DMS153 treated with DMSO at 0.1 percent for 48 hours (cell line): ENCODE measurements at regions not wholly inside any gene's neighbourhood (a gene's known extent, or its start where the extent isn't known, plus 50 kb on each side); places are given as distances from the start of the nearest gene placed in this dataset.
"Not testable (repeated sequence)": the region's sequence is repeated elsewhere in the genome, so short reads cannot be mapped to it uniquely, and the experiment has no call there.

ENCODE experiments used
- DNase-seq: peaks from one replicate; lab custom pipeline; 2025; ENCODE audit not compliant: unreplicated experiment; lab: John Stamatoyannopoulos, UW

DNA sequence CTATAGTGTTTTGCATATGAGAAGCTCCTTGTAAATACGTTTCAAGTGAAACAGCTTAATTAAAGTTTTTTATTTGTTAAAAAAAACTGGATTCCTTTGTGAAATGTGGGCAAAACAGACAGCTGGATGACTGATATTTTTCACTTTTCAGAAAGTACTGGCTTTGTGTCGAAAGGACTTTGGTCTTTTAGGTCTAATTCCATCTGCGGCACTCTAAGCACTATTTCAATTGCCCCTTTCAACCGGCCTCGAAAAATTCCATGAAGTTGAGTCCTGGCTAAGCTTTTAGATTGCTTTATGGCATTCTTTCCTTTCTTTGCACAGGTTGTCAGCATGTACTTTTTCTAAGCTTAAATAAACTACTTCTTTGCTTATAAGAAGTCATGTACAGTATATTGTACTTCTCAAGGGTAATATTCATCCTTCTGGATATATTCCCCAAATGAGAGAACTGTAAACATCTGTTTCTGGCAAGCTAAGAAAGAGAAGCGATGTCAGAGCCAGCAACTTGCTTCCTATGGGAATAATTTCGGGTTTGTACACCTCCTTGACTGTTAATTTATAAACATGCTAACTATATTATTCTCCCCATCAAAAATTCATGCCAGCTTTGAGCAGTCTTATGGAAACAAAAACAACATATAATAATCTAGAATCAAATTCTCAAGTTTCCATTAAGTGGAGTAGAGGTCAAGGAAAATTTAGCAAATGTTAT lies 611.3 kb downstream of the ETNK1 start:
- no peak for DNase-seq

DNA sequence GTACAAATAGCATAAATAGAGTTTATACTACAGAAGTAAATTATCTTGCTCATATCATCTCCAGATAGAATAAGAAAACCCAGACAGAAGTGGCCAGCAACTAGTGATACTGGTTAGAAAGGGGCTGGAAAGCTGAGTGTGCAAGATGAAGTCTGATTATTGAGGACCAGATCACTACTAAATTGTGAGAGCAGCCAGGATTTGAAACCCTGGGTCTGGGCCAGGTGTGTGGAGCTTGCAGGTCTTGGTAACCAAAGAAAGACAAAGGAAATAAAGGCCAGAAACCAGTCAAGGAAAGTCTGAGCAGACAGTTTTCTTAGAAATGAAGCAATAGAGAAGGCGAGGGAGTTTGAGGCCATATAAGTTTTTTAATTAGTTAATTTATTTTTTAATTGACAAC lies 611.8 kb downstream of the ETNK1 start:
- DNase-seq = no peak

DNA sequence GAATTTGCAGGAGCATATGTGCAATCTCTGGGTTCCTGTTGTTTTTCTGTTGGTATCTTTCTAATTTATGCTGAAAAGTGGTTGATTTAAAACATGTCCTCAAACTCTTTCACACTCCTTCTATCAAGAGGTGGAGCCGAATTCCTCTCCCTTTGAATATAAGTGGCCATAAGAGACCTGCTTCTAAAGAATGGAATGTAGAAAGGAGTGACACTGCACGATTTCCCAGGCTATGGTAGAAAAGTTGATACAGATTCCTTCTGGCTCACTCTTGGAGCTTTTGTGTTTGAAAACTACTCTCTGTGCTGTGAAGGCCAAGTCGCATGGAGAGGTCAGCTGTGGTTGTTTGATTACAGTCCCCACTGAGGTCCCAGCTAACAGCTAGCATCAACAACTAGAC lies 613.2 kb downstream of the ETNK1 start:
- DNase-seq = no peak

DNA sequence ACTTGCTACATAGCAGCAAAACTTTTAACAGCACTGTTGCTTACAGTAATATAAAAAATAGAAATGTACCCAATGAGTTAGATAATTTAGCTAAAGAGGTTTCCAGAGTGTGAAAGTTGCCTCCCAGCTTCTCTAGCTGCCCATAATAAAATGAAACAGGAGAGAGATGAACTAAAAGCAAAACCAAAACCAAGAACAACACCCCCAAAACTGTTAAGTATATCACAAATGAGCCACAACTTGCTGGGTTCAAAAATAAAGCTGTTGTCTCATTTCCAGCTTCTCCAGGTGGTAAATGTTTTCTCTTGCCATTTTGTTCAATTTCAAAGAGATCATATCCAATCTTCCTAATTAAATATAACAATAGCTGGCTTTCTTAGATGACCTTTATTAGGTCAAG lies 614.0 kb downstream of the ETNK1 start:
- DNase-seq = no peak

DNA sequence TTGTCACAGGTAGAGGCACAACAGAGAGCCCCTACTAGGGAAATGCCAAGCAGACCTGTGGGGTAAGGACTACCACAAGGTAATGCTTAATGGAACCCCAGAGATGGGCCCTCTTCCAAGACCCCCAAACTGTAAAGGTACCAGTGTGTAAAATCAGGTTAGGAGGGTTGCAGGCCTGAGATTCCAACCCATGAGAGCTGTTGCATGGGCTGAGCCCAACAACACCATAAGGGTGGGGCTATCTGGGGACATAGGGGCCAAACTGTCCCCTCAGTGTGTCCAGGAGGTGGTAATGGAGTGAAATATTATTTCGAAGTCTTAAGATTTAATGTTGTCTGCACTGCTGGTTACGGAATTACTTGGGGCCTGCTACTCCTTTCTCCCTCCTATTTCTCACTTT lies 620.2 kb downstream of the ETNK1 start:
- no peak for DNase-seq

DNA sequence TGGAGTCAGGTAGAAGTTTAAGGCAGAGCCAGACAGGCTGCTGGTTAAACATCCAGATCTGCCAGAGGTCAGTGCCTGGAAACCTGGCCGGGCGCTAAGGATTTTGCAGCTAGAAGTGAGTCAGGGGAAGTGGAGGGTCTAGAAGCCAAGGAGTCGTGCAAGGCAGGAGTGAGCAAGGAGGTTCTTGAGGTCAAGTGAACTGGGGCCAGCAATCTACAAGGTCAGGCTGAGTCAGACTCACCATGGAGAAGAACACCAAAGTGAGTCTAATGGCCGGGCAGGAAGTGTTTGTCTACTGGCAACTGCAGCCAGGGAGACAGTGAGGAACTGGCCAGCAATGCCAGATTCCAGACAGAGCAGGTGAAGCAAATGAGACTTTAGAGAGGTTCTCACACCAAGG lies 628.2 kb downstream of the ETNK1 start:
- no peak for DNase-seq

DNA sequence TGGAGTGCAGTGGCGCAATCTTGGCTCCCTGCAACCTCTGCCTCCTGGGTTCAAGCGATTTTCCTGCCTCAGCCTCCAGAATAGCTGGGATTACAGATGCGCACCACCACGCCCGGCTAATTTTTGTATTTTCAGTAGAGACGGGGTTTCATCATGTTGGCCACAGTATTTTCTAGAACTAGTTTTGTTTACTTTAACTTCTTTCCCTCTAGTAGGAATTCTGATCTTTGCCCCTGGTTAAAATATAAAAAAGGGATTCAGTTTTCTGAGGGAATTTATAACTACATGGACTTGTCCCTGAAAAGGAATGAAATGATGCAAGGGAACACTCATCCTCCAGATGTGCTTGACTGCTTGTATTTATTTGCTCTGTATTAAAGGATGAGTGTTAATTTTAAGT lies 628.9 kb downstream of the ETNK1 start:
- DNase-seq = not testable (repeated sequence)

DNA sequence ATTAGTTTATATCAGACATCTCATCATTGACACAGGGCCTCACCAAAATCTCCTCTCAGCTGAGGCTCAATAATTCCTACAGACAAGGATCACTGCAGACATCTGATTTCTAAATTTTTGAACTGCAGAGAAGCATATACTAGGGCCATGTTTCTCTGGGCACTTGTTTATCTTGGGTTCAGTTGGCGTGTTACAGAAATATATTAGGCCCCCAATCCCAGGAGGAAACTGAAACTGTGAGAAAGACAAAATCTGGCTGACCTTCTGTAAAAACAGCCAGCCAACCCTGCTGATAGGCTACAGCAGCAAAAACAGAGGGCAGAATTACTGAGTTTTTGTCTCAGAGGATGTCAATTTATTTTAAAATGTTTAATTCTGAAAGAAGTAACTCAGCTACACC lies 634.6 kb downstream of the ETNK1 start:
- DNase-seq = no peak

DNA sequence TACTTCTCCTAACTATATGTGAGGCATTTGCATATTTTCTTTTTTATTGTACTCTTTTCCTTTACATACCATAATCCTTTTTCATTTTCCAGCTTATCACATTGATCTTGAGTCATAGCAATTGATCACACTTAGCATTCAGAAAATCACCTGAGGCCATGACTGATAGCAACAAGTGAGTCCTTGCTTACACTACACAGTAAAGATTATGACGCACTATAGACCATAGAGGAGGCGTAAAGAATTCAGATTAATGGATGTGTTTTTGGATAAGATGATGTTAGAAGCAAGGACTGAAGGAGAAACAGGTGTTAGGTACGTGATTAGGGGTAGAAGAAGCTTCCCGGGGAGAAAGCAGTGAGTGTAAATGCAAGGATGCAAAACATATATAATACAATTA lies 637.7 kb downstream of the ETNK1 start:
- DNase-seq = no peak

DNA sequence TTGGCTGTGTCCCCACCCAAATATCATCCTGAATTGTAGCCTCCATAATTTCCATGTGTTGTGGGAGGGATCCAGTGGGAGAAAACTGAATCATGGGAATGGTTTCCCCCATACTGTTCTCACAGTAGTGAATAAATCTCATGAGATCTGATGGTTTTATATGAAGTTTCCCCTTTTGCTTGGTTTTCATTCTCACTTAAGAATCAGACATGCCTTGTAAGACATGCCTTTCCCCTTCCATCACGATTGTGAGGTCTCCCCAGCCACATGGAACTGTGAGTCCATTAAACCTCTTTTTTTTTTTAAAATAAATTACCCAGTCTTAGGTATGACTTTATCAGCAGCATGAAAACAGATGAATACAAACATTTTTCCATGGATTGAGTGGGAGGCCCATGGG lies 652.9 kb downstream of the ETNK1 start:
- DNase-seq = no peak

DNA sequence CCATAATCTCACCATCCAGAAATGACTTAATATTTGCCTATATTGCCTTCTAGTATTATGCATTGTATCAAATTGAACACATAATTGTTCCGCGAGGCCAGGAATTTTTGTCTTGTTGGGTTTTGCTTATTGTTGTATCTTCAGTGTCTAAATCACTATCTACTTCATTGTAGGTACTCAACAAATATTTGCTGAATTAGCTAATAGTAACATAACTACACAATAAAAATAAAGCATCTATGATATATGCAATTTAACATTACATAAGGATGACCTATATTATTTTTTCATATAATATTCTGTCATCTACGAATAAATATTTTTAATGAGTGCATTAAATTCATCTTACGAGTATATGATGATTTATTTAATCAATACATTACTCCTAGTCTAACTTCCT lies 656.3 kb downstream of the ETNK1 start:
- DNase-seq = no peak

DNA sequence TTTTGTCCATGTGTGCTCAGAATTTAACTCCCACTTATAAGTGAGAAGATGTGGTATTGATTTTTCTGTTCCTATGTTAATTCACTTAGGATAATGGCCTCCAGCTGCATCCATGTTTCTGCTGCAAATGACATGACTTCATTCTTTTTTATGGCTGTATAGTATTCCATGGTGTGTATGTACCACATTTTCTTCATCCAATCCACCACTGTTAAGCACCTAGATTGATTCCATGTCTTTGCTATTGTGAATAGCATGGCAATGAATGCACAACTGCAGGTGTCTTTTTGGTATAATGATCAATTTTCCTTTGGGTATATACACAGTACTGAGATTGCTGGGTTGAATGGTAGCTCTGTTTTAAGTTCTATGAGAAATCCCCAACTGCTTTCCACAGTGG lies 657.7 kb downstream of the ETNK1 start:
- no peak for DNase-seq

DNA sequence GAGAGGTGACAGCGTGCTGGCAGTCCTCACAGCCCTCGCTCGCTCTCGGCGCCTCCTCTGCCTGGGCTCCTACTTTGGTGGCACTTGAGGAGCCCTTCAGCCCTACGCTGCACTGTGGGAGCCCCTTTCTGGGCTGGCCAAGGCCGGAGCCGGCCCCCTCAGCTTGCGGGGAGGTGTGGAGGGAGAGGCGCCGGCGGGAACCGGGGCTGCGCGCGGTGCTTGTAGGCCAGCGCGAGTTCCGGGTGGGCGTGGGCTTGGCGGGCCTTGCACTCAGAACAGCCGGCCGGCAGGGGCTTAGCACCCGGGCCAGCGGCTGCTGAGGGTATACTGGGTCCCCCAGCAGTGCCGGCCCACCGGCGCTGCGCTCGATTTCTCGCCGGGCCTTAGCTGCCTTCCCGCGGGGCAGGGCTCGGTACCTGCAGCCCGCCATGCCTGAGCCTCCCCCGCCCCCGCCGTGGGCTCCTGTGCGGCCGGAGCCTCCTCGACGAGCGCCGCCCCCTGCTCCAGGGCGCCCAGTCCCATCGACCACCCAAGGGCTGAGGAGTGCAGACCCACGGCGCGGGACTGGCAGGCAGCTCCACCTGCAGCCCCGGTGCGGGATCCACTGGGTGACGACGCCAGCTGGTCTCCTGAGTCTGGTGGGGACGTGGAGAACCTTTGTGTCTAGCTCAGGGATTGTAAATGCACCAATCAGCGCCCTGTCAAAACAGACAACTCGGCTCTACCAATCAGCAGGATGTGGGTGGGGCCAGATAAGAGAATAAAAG lies 661.0 kb downstream of the ETNK1 start:
- not testable (repeated sequence) for DNase-seq

DNA sequence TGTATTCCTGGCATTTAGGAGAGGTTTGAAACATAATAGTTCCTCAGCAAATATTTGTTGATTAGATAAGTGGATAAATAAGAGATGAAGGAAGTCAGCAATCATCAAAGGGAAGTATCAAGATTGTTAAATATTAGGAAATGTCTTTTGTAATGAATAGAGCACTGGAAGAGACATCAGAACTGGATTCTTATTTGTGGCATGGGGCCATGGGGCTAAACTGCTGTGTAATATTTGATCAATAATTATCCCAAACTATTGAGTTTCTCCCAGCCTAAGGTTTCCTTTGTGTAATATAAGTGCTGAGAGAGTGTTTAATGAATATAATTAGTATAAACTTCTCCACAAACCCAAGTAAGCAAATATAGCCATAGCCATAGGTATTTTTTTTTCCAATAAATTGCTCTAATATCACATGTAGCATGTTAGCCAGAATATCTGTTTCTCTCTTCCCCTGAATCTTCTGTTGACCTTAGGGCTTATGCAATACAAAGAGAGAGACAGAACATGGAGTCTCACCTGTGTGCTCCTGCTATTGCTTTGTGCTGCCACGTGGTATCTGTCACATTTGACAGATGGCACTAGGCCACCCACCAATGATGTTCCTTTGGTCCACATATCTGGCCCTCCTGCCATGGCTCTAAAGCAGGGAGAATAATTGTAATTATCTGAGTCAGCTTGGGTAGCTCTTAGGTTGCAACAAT lies 658.7 kb downstream of the SOX5 start:
- DNase-seq = no peak

DNA sequence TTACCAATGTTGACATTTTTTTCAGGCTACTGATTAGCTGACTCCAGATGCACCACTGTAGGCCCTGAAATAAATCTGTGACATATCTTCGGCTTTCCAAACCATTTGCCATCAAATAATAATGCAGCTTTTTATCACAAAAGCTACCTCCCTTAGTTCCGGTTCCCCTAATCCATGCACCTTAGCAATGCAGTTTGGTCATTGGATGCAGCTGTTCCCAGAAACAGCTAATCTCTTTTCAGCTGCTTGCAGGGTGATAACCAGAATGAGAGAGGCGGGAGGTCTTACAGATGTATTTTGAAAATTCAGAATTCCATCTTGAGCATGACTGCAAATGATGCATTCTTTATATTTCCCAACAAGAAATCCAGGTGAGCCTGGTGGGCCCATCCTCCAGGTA lies 646.2 kb downstream of the SOX5 start:
- no peak for DNase-seq

DNA sequence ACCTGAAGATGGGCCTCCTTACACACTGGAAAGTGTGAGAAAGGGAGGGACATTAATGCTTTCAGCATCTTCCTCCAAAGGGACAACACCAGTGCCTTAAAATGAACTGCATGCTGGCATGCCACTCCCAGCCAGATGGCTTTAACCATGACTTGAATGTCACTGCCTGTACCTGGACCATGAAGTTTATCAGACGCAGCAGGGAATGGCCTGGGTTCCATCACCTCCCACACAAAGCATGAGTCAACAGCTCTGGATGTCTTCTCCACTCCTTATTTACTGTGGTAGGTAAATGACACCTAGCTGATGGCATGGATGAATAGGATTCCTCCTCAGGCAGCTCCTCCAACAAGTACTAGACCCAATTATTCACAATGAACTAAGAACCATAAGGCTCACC lies 645.6 kb downstream of the SOX5 start:
- DNase-seq = no peak

DNA sequence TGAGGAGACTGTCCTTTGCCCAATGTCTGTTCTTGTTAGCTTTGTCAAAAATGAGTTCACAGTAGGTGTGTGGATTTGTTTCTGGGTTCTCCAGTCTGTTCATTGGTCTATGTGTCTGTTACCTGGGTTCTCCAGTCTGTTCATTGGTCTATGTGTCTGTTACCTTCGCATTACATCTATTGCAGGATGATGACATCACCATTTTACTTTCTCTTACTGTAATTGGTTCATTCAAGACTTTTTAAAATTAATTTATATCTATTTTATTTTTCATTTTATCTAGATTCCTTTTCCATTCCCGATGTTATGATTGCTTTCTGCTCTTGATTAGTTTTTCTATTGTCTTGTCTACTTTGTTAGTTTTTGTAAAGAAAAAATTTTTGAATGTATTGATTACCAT lies 615.5 kb downstream of the SOX5 start:
- DNase-seq = no peak

DNA sequence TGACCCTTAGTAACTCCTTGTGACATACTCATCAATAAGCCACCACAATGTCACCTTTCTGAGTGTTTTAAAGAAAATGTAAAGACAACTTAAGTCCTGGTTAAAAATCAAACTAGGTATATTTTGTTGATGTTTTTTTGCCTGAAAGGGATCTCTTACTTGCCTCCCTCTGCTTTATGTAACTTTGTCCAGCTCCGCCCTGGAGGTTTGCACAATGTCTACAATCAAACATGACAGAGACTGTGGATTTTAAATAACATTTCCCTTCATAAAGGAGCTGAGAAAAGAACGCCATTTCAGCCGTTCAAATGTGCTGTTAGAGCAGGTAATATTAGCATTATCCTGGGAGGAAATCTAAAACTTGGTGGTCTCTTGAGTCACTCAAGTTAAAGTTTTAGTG lies 613.9 kb downstream of the SOX5 start:
- no peak for DNase-seq

DNA sequence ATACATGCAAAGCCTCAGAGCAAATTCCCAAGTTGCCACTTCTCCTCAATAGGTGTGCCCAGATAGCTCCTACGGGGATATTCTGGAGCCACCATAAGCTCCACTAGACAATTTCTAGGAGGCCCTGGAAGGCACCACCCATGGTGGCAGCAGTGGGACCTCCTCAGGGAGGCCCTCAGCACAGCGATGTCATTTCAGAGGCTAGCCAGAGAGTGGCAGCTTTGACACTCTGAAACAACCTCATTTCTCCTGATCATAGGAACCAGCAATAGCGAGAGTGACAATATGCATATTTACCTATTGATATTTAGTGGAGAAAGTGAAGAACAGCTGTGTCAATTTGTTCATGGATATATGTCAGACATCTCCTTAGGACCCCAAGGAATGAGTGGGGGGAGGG lies 612.3 kb downstream of the SOX5 start:
- no peak for DNase-seq

DNA sequence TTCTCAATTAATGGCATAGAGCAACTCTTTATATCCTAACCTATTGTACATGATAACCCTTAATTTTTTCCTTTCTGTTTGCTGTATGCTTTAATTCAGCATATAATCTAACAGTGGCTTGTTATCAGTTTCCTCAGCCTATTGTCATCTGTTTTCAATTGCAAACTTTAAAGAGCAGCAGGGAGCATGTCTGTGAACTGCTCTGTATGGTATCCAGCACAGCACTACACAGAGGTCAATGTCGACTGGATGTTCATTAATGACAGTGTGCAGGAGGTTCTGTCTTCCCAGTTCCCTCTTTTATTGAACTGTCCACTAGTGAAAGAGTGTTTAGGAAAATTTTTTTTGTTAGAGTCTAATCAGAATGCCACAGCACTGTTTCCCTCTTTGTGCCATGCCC lies 609.1 kb downstream of the SOX5 start:
- no peak for DNase-seq

DNA sequence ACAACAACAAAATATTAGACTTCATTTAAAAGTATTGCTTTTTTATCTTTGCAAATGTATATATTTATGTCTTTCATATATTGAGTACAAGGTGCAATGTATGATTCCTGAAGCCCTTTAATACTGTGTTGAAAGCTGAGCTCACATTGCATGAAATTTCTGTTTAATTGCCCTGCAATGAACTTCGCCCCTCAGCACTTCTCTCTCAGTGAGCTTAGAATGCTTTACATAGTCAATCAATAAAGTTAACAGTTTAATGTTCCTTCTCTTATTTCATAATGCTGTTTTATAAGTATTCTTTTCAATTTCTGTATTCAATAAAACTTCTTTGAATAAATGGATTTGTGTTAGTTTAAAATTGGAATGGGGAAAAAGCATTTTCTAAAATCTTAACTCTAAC lies 607.1 kb downstream of the SOX5 start:
- DNase-seq = no peak

DNA sequence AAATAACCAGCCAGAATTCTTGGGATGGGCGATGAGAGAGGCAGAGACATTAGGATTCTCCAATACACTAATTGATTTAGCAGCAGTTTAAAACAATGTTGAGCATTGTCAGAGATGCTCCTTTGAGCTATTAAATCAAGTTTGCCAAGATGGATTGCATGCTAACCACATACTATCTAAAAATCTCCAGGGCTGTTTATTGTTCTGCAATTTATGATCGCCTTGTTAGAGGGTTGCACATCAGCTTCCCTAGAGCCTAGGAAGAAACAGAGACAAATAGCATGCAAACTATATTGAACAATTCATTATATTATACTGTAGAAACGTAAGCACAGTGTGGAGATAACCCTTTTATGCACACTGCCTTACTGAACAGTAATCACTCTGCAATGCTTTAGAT lies 599.9 kb downstream of the SOX5 start:
- DNase-seq = no peak
